ENCODE measurements at regions not wholly inside any gene's neighbourhood (a gene's known extent, or its start where the extent isn't known, plus 50 kb on each side); places are given as distances from the start of the nearest gene placed in this dataset.
"Not testable (repeated sequence)": the region's sequence is repeated elsewhere in the genome, so short reads cannot be mapped to it uniquely, and the experiment has no call there.

DNA sequence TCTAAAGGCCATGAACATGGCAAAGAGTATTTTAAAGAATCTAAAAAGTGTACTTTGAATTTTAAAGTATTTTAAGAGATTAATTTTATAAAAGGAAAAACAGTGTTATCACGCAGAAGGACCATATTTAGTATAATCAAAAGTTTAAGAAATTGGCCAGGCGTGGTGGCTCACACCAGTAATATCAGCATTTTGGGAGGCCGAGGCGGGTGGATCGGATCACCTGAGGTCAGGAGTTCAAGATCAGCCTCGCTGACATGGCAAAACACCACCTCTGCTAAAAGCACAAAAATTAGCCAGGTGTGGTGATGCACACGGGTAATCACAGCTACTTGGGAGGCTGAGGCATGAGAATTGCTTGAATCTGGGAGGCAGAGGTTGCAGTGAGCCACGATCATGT is 887.7 kb downstream of the RPIA start:
- TF ChIP-seq POLR2A, POLR2AphosphoS5 (IDR thresholded peaks at IDR 0.05): not testable (repeated sequence)
- TF ChIP-seq, protein P1, sequence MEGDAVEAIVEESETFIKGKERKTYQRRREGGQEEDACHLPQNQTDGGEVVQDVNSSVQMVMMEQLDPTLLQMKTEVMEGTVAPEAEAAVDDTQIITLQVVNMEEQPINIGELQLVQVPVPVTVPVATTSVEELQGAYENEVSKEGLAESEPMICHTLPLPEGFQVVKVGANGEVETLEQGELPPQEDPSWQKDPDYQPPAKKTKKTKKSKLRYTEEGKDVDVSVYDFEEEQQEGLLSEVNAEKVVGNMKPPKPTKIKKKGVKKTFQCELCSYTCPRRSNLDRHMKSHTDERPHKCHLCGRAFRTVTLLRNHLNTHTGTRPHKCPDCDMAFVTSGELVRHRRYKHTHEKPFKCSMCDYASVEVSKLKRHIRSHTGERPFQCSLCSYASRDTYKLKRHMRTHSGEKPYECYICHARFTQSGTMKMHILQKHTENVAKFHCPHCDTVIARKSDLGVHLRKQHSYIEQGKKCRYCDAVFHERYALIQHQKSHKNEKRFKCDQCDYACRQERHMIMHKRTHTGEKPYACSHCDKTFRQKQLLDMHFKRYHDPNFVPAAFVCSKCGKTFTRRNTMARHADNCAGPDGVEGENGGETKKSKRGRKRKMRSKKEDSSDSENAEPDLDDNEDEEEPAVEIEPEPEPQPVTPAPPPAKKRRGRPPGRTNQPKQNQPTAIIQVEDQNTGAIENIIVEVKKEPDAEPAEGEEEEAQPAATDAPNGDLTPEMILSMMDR (IDR thresholded peaks at IDR 0.05): not testable (repeated sequence)

All from prostate gland (tissue), 2 donors.